HG03565 (cell line): ENCODE measurements at regions not wholly inside any gene's neighbourhood (a gene's known extent, or its start where the extent isn't known, plus 50 kb on each side); places are given as distances from the start of the nearest gene placed in this dataset.
"Not testable (repeated sequence)": the region's sequence is repeated elsewhere in the genome, so short reads cannot be mapped to it uniquely, and the experiment has no call there.

Experiments
- ATAC-seq: cut with Tn5 transposase; IDR thresholded peaks from one replicate; pipeline ENCODE4 v1.9.1; 2021; ENCODE audit warnings: mild to moderate bottlenecking, moderate library complexity; ENCODE audit not compliant: unreplicated experiment

GRCh38 chr7:69070476-69070875, 527.8 kb upstream of the AUTS2 start:
- no peak for ATAC-seq

- ATAC-seq: no peak
These were observed 521.7 kb upstream of the AUTS2 start for GRCh38 chr7:69076566-69076965.

GRCh38 chr7:69078997-69079769, 519.1 kb upstream of the AUTS2 start:
- ATAC-seq: no peak

- not testable (repeated sequence) for ATAC-seq
These were observed 511.0 kb upstream of the AUTS2 start for GRCh38 chr7:69087281-69087680.

GRCh38 chr7:69088185-69088584, 510.1 kb upstream of the AUTS2 start:
- ATAC-seq: no peak

GRCh38 chr7:69090936-69091335, 507.3 kb upstream of the AUTS2 start:
- ATAC-seq: no peak

- ATAC-seq: no peak
These were observed 506.8 kb upstream of the AUTS2 start for GRCh38 chr7:69091521-69091920.

GRCh38 chr7:69095127-69095526, 503.1 kb upstream of the AUTS2 start:
- ATAC-seq: no peak

- ATAC-seq: no peak
These were observed 502.6 kb upstream of the AUTS2 start for GRCh38 chr7:69095649-69096048.

- no peak for ATAC-seq
These were observed 494.3 kb upstream of the AUTS2 start for GRCh38 chr7:69104023-69104422.

- no peak for ATAC-seq
These were observed 493.2 kb upstream of the AUTS2 start for GRCh38 chr7:69105092-69105491.

GRCh38 chr7:69105981-69106380, 492.3 kb upstream of the AUTS2 start:
- ATAC-seq: no peak

GRCh38 chr7:69106449-69106848, 491.8 kb upstream of the AUTS2 start:
- not testable (repeated sequence) for ATAC-seq

- not testable (repeated sequence) for ATAC-seq
These were observed 491.3 kb upstream of the AUTS2 start for GRCh38 chr7:69106946-69107345.

- no peak for ATAC-seq
These were observed 490.2 kb upstream of the AUTS2 start for GRCh38 chr7:69108097-69108496.

GRCh38 chr7:69109246-69109645, 489.0 kb upstream of the AUTS2 start:
- no peak for ATAC-seq

GRCh38 chr7:69109879-69110278, 488.4 kb upstream of the AUTS2 start:
- ATAC-seq: no peak

- no peak for ATAC-seq
These were observed 487.7 kb upstream of the AUTS2 start for GRCh38 chr7:69110450-69111050.

- ATAC-seq: no peak
These were observed 483.9 kb upstream of the AUTS2 start for GRCh38 chr7:69114374-69114773.

GRCh38 chr7:69115788-69116187, 482.5 kb upstream of the AUTS2 start:
- no peak for ATAC-seq

- ATAC-seq: not testable (repeated sequence)
These were observed 482.1 kb upstream of the AUTS2 start for GRCh38 chr7:69116196-69116595.

GRCh38 chr7:69122953-69123352, 475.3 kb upstream of the AUTS2 start:
- ATAC-seq: no peak
